CD4-positive, alpha-beta T cell treated with Interferon alpha-2 for 1 hour (primary cell): ENCODE measurements at regions not wholly inside any gene's neighbourhood (a gene's known extent, or its start where the extent isn't known, plus 50 kb on each side); places are given as distances from the start of the nearest gene placed in this dataset.
A peak's percentile ranks its signal among the peaks of the same experiment; 100 is the strongest.
"Not testable (repeated sequence)": the region's sequence is repeated elsewhere in the genome, so short reads cannot be mapped to it uniquely, and the experiment has no call there.

Source experiments
- DNase-seq, 2 donors: peaks; one replicate each; pipeline ENCODE4 v3.0.0-alpha.2; 2020 to 2022

- DNase-seq: not testable (repeated sequence)
Observed at GRCh38 chr10:87300163-87300562, 57.4 kb upstream of the NUTM2D start.

DNA sequence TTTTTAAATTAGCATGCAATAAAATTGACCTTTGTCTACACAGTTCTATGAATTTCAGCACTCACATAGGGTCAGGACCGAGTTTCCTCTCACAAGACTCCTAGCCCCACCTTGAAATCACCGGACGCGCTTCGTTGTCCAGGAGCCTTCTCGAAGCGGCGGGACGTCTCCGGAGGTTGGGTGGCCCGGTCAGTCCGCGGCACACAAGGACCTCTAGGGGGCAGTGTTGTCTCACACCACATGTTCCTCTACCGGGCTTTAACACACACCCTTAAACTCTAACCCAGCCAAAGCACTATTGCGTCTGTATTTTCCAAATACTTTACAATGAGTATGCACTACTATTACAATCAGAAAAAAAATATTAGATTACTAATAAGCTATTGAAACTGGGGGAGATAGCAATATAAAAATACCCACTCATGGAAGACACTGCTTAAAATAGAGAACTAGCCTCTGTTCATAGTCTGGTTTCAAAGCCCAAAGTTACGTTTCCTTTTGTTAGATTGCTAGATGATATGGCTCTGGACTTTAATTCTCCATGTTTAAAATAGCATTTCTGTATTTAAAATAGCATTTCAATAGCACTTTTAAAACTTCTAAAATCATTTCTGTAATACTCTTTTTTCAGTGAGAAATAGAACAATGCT is 56.0 kb upstream of the NUTM2D start:
- peak; percentile 2 to 46 for DNase-seq

DNA sequence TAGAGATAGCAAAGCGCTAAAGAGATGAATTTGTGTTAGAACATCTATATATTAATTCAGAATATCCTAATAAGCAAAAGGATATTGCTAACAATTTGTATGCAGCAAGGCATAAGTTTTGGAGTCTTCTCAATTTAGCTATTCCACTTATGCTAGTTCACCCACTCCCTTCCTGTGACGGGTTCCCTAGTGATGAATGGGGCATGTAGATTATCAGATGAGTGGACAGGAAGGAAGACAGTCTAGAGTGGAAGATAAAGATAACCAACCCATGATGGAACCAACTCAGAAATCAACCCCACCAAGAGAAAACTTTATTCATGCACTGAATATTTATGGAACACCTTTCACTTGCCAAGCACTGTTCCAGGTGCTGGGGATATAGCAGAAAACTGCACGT is 55.4 kb upstream of the NUTM2D start:
- not testable (repeated sequence) for DNase-seq

- not testable (repeated sequence) for DNase-seq
Observed at GRCh38 chr10:87303707-87304106, 53.8 kb upstream of the NUTM2D start.

DNA sequence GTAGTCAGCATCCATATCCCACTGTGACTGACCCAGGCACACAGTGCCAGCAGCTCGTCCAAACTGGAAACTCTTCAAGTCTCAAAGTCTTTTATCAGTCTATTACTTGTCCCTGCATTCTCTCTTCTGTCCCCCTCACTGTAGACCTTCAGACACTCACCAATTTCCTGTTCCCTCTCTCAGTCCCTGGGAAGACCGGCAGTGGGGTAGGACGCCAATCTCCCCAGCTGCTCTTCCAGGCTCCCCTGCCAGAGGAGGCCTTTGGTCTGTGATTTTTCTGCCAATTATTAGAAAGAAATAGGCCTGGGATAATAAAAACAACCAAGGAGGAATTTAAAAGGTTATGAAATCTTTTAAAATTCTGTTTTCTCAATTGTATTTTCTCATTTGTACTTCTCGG is 50.9 kb upstream of the NUTM2D start:
- not testable (repeated sequence) for DNase-seq
